ENCODE measurements at regions not wholly inside any gene's neighbourhood (a gene's known extent, or its start where the extent isn't known, plus 50 kb on each side); places are given as distances from the start of the nearest gene placed in this dataset.

DNA sequence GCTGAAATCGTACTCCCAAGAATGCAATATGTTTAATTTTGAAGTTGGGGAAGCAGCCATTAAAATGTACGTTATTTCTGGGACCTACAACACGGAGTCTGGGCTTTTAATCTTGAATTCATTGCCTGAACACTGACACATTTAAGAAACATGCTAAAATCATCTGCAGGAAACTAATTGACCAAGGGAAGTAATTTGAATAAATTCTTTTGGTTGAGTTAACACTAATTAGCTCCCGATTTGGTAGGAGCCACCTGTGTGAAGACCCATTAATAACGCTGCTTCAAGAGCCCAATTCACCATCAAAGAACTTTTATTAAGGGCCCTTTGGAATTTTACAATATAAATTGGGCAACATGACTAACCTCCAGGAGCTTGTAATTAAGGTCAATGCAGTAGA lies 309.2 kb downstream of the RAB28 start:
- TF ChIP-seq, protein P1, sequence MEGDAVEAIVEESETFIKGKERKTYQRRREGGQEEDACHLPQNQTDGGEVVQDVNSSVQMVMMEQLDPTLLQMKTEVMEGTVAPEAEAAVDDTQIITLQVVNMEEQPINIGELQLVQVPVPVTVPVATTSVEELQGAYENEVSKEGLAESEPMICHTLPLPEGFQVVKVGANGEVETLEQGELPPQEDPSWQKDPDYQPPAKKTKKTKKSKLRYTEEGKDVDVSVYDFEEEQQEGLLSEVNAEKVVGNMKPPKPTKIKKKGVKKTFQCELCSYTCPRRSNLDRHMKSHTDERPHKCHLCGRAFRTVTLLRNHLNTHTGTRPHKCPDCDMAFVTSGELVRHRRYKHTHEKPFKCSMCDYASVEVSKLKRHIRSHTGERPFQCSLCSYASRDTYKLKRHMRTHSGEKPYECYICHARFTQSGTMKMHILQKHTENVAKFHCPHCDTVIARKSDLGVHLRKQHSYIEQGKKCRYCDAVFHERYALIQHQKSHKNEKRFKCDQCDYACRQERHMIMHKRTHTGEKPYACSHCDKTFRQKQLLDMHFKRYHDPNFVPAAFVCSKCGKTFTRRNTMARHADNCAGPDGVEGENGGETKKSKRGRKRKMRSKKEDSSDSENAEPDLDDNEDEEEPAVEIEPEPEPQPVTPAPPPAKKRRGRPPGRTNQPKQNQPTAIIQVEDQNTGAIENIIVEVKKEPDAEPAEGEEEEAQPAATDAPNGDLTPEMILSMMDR (IDR thresholded peaks at IDR 0.05), result no peak
- Histone ChIP-seq H3K9me3 (ENCODE audit: control insufficient read depth in 1 of 2, insufficient read depth in 1 of 2, low read length in 2 of 2) (no peaks in the 10 kb centered on the region), H3K4me3 (ENCODE audit: low read length) (no peak overlapping the region), H3K36me3 (ENCODE audit: insufficient read depth, low read length) (no peaks in the 10 kb centered on the region), H3K27me3 (ENCODE audit: control insufficient read depth in 1 of 2, insufficient read depth in 2 of 2, low read length in 2 of 2) (no peaks in the 10 kb centered on the region), H3K4me1 (ENCODE audit: insufficient read depth, low read length) (no peaks in the 10 kb centered on the region), H3K27ac (ENCODE audit: low read depth in 1 of 2, low read length in 2 of 2) (no peak overlapping the region)
- Mint-ChIP-seq H3K36me3 (ENCODE audit: low read depth) (no peaks in the 10 kb centered on the region), H3K4me3 (no peak overlapping the region), H3K27me3 (no peaks in the 10 kb centered on the region), H3K9me3 (no peaks in the 10 kb centered on the region), H3K27ac (no peak overlapping the region), H3K4me1 (ENCODE audit: low read depth) (no peaks in the 10 kb centered on the region)
- ATAC-seq (ENCODE audit: poor library complexity) (no peak), DNase-seq (no peak)
- POLR2A ChIA-PET, result no interaction called here
- CTCF ChIA-PET, result interaction anchor here (1.2 kb wide), 1 partner anchor 21 kb away, joined by 3 read pairs; no protein-coding TSS in a partner anchor
- intact Hi-C loops (cut with DNase I, micrococcal nuclease), result no loop called here

DNA sequence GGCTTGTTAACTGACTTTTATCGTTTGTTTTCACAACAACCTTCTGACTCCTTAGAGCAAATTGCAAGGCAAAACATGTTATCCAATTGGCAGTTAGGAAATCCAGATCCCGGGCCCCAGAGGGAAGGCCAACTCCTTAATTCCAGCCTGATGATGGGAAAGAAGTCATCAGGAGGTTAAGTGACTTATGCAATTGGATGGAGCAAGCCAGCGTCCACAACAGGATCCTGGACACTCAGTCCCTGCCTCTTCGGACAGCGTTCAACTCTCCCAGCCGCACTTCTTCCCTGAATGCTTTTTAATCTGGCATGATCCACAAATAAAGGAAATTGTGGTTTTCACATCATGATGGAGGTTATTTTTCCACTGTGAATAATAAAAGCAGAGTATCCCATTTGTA lies 310.1 kb downstream of the RAB28 start:
- Histone ChIP-seq H3K9me3 (ENCODE audit: control insufficient read depth in 1 of 2, insufficient read depth in 1 of 2, low read length in 2 of 2) (no peaks in the 10 kb centered on the region), H3K4me1 (ENCODE audit: insufficient read depth, low read length) (no peaks in the 10 kb centered on the region), H3K27ac (ENCODE audit: low read depth in 1 of 2, low read length in 2 of 2) (no peak overlapping the region), H3K27me3 (ENCODE audit: control insufficient read depth in 1 of 2, insufficient read depth in 2 of 2, low read length in 2 of 2) (no peaks in the 10 kb centered on the region), H3K4me3 (ENCODE audit: low read length) (no peak overlapping the region), H3K36me3 (ENCODE audit: insufficient read depth, low read length) (no peaks in the 10 kb centered on the region)
- Mint-ChIP-seq H3K27ac (no peak overlapping the region), H3K4me1 (ENCODE audit: low read depth) (no peaks in the 10 kb centered on the region), H3K27me3 (no peaks in the 10 kb centered on the region), H3K9me3 (no peaks in the 10 kb centered on the region), H3K36me3 (ENCODE audit: low read depth) (no peaks in the 10 kb centered on the region), H3K4me3 (no peak overlapping the region)
- intact Hi-C loops (cut with DNase I, micrococcal nuclease), result no loop called here
- TF ChIP-seq, protein P1 (IDR thresholded peaks at IDR 0.05), result no peak
- CTCF ChIA-PET, result no interaction called here
- no peak for ATAC-seq (ENCODE audit: poor library complexity)
- POLR2A ChIA-PET, result no interaction called here
- DNase-seq, result no peak

- Histone ChIP-seq H3K36me3 (ENCODE audit: insufficient read depth, low read length) (no peaks in the 10 kb centered on the region), H3K27me3 (ENCODE audit: control insufficient read depth in 1 of 2, insufficient read depth in 2 of 2, low read length in 2 of 2) (no peaks in the 10 kb centered on the region), H3K4me1 (ENCODE audit: insufficient read depth, low read length) (no peaks in the 10 kb centered on the region), H3K27ac (ENCODE audit: low read depth in 1 of 2, low read length in 2 of 2) (no peak overlapping the region), H3K4me3 (ENCODE audit: low read length) (no peak overlapping the region), H3K9me3 (ENCODE audit: control insufficient read depth in 1 of 2, insufficient read depth in 1 of 2, low read length in 2 of 2) (no peaks in the 10 kb centered on the region)
- no peaks in the 10 kb centered on the region for H3K36me3 Mint-ChIP-seq (ENCODE audit: low read depth)
- no peak overlapping the region for H3K27ac Mint-ChIP-seq
- intact Hi-C loops (cut with DNase I, micrococcal nuclease), result no loop called here
- no peaks in the 10 kb centered on the region for H3K9me3 Mint-ChIP-seq
- TF ChIP-seq, protein P1 (IDR thresholded peaks at IDR 0.05), result no peak
- no peaks in the 10 kb centered on the region for H3K4me1 Mint-ChIP-seq (ENCODE audit: low read depth)
- no peak for ATAC-seq (ENCODE audit: poor library complexity)
- no peak for DNase-seq
- CTCF ChIA-PET, result no interaction called here
- H3K4me3 Mint-ChIP-seq, result no peak overlapping the region
- no peaks in the 10 kb centered on the region for H3K27me3 Mint-ChIP-seq
- POLR2A ChIA-PET, result no interaction called here
These were observed 312.7 kb downstream of the RAB28 start for GRCh38 chr4:13171292-13172057.
